T-helper 9 cell (primary cell): ENCODE measurements at regions not wholly inside any gene's neighbourhood (a gene's known extent, or its start where the extent isn't known, plus 50 kb on each side); places are given as distances from the start of the nearest gene placed in this dataset.

Experiments used
- DNase-seq: peaks from one replicate; pipeline ENCODE4 v3.0.0-alpha.2; 2020

DNA sequence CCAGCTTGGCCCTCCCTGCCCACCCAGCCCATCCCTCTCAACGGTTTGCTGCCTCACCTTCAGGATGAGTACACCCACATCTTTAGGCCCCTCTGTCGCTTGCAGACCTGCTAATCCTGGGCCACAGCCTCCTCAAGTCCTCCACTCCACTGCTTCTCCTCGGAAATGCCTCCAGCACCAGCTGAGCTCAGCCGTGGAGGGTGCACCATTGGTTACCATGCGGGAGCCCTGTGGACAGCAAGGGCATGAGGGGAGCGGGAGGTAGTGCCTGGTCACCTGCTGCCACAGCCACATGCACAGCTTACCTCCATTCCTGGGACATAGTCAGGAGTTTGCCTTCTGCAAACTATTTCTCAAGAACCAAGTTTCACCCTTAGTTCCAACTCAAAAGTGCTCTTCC is 286.3 kb upstream of the ZMIZ1 start:
- DNase-seq: no peak

GRCh38 chr10:78783753-78784152 is 285.0 kb upstream of the ZMIZ1 start:
- no peak for DNase-seq

GRCh38 chr10:78784546-78784945 is 284.2 kb upstream of the ZMIZ1 start:
- DNase-seq: no peak

GRCh38 chr10:78785066-78785465 is 283.7 kb upstream of the ZMIZ1 start:
- DNase-seq: no peak

- no peak for DNase-seq
Observed at GRCh38 chr10:78785991-78786390, 282.8 kb upstream of the ZMIZ1 start.

- no peak for DNase-seq
Observed at GRCh38 chr10:78787125-78787524, 281.6 kb upstream of the ZMIZ1 start.

DNA sequence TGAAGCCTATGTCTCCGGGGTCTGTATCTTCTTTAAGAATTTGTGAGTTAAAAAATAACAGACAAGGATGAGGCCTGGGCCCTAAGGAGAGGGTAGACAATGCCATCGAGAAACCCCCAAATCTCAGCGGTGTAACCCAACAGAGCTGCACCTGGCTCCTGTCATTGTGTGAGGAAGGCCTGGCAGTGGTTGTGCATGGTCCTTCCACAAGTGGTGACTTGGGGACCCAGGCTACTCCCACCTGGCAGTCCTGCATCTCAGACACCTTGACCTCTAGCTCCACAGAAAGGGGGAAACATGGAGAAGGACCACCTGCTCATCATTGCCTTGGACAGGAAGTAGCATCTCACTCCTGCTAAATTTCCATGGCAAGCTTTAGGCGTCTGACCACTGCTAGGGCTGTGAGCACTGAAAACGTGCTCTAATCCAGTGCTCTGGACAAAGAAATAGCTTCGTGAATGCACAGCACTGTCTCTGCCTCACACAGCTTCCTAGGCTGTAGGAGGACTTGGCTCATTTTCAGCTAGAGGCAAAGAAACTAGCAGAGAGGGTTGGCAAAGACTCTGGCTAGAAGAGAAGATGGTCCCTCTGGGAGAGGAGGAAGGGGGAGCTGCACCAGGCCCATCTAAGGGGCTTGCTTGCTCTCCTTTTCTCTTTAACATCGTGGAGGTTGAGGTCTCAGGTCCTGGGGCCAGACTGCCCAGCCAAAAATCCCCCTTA is 273.9 kb upstream of the ZMIZ1 start:
- no peak for DNase-seq

- DNase-seq: no peak
Observed at GRCh38 chr10:78798976-78799730, 269.6 kb upstream of the ZMIZ1 start.

DNA sequence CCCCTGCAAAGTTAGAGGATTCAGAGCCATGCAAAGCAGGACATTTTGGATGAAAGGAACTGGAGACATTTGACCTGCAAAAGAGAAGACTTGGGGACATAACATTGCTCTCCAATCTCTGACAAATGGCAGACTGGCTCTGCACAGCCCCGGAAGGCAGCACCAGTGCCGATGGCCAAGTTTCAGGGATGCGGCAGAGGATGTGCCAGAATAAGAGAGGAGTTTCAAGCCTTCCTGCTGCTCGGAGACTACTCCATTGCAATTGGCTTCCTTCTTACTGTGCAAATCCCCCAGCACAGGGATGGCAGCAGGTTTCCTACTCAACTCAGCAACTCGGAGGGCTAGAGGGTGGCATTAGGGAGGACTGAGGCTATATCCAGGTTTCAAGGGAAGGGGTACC is 268.8 kb upstream of the ZMIZ1 start:
- DNase-seq: no peak

GRCh38 chr10:78800535-78801320 is 268.0 kb upstream of the ZMIZ1 start:
- no peak for DNase-seq

- DNase-seq: no peak
Observed at GRCh38 chr10:78802431-78802830, 266.3 kb upstream of the ZMIZ1 start.

DNA sequence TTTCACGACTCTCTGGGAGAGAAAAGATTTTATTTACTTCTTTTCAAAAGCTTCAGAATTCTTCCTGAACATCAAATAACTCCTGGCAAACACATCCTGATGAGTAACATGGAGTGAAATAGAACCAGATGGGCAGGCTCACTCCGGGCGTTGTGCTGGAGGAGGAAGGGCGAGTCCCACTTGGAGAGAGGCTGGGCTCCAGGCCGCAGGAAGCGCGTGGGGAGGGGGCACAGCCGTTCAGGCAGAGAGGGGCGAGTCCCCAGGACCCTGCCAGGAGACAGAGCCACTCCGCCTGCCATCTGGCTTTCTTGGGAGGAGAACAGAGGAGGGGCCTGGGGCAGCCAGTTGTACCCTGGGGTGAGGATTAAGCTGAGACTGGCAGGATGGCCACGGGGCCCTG is 265.9 kb upstream of the ZMIZ1 start:
- DNase-seq: no peak

- DNase-seq: no peak
Observed at GRCh38 chr10:78803710-78804109, 265.1 kb upstream of the ZMIZ1 start.

DNA sequence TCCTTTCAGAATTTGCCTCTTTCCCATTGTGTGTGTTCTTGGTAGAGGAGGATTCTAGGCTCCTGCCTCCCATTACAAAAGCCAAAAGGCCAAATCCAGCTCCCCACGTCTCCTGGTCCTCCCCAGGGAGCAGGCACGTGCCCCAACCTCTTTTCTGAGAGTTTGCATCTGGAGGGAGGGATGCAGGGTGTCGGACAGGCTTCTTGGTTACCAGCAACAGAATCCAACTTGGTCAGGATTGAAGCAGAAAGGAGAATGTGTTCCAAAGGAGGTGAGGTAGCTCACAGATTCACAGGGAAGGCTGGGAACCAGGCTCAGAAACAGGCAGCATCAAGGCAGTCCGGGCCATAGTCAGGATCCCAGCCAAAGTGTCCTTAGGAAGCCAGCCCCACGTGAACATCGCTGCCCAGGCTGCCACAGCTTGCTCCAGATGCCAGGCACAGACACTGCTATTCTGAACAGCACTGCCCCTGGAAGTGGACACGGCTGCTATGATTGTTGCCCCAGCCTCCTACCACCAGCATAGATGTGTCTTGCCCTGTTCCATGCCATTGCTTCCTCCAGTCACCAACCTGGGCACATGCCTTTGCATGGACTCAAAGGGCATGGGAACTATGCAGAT is 264.2 kb upstream of the ZMIZ1 start:
- DNase-seq: no peak

DNA sequence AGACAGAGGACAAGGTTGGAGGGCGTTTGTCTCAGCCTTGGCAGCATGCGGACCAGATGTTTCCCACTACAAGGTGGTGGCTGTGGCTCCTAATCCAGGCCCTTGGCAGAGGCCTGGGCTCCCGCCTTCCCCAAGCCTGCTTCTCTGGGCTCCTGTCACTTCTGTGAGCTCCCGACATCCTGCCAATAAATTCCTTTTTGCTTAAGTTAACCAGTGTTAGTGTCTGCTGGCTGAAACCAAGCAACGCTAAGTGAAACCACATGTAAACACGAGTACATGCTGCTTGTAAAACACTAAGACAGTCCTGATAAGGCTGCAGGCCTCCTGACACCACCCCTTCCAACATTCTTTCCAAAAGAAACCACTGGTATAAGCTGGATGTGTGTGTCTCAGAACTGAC is 263.6 kb upstream of the ZMIZ1 start:
- no peak for DNase-seq

DNA sequence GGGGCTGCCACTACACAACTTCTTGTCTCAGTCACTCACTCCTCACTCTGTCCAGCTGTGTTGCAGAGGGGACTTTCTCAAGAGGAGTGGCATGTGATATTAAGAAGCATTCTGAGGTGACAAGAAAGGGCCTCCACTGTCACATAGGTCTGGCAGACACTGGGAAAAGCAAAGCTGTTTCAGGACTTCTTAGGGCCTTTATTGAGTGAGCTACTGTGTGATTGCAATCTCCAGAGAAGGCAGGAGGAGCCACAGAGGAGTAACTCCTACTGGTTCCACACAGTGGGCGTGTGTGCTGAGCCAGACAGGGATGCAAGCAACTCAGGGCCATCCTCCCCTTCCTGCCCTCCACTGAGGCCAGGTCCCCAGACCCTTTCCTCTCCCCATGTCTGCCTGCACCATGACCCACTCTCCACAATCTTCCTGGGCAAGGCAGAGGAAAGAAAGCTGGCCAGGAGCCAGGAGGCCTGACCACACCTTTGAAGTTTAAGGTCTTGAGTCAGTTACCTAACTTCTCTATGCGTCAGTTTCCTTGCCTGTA is 262.0 kb upstream of the ZMIZ1 start:
- DNase-seq: no peak

GRCh38 chr10:78807504-78808203 is 261.1 kb upstream of the ZMIZ1 start:
- DNase-seq: no peak

- DNase-seq: no peak
Observed at GRCh38 chr10:78808286-78808685, 260.5 kb upstream of the ZMIZ1 start.

DNA sequence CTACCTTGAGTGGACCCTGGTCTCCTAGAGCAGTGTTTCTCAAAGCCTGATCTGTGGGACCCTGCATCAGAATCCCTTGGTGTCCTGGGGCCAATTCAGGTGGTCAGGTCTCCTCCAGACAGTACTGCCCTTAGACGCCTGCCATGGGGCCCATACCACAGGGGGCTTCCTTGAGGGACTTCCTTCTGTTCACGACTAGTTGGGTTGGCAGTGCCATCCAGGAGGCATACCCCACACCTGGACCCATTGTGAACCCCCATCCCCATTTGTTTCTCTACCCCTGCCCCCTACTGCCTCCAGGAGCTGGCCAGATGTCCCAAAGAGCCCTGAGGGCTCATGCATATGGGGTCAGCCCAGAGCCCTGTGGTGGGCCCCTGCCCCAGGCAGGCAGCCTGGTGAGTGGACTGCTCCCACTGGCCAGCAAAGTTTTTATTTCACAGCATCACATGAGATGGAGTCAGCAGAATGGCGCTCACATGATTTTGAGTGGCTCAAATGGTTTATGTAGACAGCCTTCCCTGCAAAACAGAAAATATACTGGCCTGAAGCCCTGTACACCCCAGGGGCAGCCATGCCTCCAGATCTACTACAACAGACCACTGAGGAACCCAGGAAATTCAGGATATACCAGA is 259.9 kb upstream of the ZMIZ1 start:
- DNase-seq: no peak

- DNase-seq: no peak
Observed at GRCh38 chr10:78811174-78811573, 257.6 kb upstream of the ZMIZ1 start.

DNA sequence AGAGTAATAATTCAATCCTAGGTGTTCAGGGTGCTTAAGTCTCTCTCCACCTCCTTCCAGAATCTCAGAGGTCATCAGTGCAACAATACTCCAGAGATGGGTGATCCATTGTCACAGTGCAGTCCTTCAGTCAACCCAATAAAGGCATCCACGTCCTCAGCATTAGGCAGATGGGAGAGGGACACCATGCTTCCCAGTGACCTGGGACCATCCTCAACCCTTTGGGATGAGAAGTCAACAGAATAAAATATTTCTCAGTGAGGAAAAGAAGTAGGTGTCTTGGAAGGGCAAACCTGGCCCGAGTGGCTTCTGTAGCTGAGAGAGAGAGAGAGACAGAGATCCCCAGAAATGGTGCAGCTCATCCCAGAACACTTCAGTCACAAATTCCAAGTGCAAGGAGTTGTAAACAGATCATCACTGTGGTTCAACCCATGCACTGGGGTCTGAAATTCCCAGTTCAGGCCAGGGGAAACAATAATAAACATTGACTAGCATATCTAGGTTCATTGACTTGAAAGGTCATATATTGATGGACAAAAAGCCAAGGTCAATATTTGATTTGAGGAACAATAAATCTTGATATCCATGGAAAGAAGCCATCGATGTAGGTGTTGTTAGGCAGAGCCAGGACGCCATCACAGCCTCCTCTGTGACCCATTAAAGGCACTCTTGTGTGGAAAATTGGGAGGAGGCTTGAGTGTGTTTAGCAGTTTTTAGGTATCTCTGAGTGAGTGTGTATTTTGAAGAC is 256.0 kb upstream of the ZMIZ1 start:
- DNase-seq: no peak
